C1 segment of cervical spinal cord (tissue), 14 donors: ENCODE measurements at regions not wholly inside any gene's neighbourhood (a gene's known extent, or its start where the extent isn't known, plus 50 kb on each side); places are given as distances from the start of the nearest gene placed in this dataset.
"Not testable (repeated sequence)": the region's sequence is repeated elsewhere in the genome, so short reads cannot be mapped to it uniquely, and the experiment has no call there.

Source experiments
- DNase-seq, 14 donors: peaks; one replicate each; lab custom pipeline; 2025; lab: John Stamatoyannopoulos, UW

GRCh38 chr14:101322223-101322622, 239.1 kb upstream of the DIO3 start:
- DNase-seq = no peak

DNA sequence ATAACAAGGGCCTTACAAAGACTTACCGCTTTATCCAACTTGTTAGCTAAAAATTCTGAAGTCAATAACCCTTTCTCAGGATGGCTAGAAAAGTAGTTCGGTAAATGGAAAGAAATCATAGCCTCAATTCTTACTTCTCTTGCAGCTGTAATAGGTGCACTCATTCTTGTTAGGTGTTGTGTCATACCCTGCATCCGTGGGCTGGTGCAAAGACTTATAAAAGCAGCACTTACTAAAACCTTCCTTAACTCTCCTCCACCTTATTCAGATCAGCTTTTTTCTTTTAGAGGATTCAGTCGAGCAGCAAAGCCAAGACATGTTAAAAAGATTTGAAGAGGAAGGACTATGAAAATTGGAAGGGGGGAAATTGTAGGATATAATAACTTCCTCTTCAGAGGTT, 238.2 kb upstream of the DIO3 start:
- no peak for DNase-seq

- not testable (repeated sequence) for DNase-seq
These were observed 237.6 kb upstream of the DIO3 start for GRCh38 chr14:101323614-101324235.

DNA sequence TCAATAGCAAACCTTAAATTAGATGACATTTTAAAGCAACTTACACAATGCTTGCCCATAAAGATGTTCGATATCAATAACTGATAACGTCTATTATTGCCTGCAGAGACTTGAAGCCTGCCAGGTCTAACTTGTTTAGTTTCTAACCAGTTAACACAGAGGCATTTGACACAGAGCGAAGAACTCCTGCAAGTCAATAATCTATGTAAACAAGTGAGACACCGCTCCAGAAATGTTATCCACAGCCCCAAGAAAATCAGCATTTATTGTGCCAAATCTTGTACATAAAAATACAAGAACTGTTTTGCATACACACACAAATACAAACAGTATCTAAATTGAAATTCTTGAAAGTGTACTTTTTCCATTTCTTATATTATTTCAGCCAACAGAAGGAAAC, 236.0 kb upstream of the DIO3 start:
- no peak for DNase-seq

DNA sequence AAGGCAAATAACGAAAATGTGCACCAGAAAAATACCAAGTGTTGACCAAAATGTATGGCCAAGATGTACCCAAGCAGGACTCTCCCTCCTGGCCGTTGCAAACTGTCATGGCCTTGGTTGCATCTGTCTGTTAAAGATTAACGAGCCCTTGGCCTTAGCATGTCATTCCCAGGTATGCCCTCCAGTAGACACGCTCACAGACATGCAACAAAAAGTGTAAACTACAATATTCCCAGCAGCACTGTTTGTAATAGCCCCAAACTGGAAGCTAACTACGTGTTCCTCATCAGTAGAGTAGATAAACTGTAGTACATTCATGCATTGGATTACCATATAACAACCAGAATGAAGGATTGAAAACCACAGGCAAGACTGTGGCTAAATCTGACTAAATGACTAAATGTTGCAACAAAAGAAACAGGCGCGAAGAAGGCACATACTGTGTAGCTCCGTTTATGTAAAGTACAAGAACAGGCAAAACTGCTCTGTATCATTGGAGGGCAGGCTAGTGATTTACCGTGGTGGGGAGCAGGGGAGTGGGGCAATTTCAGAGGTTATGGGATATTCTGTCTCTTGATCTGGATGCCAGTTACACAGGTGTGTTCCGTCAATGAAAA, 232.8 kb upstream of the DIO3 start:
- no peak for DNase-seq

GRCh38 chr14:101330416-101331140, 230.7 kb upstream of the DIO3 start:
- no peak for DNase-seq

DNA sequence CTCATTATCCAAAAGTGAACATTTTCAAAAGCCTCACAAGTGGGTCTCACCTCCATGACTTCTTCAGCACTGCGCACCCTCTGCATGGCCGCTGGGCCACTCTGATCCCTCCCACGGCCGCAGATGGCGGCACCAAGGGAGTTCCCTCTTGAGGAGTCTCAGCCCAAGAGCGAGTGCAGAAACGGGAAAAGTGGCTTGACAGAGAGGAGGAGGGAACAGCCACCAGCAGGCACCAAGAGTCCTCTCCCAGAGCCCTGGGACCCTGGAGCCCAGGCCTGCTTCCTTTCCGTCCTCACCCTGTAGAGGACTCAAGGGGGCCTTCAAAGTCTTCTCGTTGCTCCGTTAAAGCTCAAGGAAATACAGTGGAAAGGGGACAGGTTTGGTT, 230.2 kb upstream of the DIO3 start:
- no peak for DNase-seq

DNA sequence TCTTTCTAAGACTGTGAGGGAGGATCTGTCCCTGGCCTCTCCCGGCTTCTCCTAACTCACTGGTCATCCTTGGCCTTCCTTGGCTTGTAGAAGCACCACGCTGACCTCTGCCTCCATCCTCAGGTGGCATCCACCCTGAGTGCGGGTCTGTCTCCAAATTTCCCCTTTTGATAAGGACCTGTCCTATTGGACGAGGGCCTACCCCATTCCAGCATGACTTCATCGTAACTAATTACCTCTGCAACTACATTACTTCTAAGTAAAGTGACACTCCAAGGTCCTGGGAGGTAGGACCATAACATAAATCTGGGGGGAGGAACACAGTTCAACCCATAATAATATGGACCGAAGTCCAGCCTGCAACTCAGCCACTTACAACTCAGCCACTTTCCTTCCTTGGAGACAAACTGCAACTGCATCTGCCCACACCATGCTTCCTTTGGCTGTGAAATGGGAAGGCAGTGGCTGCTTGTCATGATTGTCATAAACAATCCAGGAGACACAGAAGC, 229.6 kb upstream of the DIO3 start:
- no peak for DNase-seq

GRCh38 chr14:101332281-101332680, 229.0 kb upstream of the DIO3 start:
- no peak for DNase-seq

GRCh38 chr14:101333335-101334280, 227.7 kb upstream of the DIO3 start:
- DNase-seq = peak in 1 of 14 donors; percentile 59

DNA sequence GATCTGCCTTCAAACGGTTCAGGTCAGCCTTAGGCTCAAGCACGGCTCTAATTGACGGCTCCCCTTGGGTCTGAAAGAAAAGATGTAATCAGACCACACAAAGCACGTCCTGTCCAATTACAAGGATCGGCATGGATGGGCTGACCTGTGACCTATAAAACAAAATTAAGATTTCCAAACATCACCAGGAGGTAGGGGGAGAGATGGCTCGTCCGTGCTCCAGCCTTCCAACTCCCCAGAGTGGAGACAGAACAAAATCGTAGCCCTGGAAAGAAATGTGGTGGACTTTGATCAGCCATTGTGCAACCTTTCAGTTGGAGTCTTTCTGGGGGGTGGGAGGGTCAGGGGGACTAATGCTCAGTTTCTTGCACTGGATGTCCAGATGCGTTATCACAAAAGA, 226.6 kb upstream of the DIO3 start:
- no peak for DNase-seq

- no peak for DNase-seq
These were observed 226.1 kb upstream of the DIO3 start for GRCh38 chr14:101335061-101335661.

DNA sequence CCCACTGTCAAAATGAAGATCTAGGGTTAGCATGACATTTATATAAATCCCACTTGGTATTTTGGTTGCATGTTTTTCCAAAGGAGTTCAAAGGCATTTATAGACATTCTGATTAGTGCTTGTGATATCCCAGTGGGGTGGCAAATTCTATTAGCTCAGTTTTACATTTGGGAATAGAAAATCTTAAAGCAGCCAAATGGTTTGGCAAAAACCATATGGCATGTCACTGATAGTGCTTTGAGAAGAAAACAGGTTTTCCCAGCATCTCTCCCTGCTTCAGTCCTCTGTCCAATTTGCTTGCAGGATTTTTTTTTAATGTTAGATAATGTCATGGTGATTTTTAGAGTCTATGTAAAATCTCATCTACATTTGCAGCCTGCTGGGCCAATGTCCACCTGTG, 225.1 kb upstream of the DIO3 start:
- DNase-seq = peak in 1 of 14 donors; percentile 74

DNA sequence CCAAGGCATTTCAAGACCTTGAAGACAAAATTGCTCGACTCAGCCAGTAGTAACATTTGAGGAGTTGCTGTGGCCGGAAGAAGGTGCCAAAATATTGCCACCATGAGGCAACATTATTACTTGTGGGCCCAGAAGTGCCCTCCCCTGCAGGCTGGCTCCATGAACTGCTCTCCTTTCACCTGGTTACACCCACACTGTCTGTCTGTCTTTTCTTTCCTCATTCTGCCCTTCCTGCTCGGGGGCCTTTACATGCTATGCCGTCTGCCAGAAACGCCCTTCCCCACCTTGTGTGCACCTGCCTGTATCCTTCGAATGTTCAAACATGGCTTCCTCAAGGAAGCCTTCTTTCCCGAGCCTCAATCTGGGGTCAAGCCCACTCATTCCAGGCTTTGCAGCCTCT, 224.2 kb upstream of the DIO3 start:
- DNase-seq = no peak

DNA sequence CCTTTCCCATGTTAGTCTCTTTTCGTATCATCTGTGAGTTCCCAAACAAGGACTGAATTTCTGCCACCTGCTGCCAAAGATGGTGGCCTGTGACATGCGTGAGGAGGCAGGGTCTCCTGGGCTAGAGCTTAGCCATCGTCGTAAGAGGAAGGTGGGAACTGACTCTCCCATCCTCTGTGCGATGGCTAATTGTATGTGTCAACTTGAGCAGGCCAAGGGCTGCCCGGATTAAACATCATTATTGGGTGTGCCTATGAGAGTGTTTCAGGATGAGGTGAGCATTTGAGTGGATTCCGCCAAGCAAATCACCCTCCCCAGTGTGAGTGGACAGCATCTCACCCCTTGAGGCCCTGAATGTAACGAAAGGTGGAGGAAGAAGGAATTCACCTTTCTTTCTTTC, 220.7 kb upstream of the DIO3 start:
- DNase-seq = no peak

DNA sequence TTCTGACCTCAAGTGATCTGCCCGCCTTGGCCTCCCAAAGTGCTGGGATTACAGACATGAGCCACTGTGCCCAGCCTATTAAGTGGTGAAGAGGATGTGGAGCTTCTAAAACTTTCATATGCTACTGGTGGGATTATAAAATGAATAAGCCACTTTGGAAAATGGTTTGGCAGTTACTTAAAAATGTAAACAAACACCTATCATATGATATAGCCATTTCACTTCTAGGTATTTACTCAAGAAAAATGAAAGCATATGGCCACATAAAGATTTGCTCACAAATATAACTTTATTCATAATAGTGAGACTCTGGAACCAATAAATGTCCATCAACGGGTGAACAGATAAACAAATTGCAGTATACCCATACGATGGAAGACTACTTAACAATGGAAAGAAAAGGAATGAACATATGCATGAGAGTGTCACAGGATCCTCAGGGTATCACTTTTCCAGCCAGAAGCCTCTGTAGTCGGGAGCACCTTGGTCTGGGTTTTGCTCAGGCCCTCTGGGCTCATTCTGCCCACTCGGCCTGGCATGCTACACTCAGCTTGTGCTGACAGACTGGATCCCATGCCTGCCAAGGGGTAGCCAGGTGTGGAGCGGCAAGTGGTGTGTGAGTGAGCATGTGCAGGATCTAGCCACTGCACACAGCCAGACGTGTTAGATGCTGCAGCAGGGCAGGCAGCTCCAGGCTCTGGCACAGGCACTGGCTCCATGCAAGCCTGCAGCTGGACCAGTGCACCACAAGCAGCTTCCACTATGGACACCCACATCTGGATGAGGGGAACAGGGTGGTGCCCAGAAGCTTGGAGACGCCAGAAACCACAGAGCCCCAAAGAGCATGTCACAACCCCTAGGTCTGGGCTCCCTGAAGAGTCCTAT, 213.2 kb upstream of the DIO3 start:
- no peak for DNase-seq

DNA sequence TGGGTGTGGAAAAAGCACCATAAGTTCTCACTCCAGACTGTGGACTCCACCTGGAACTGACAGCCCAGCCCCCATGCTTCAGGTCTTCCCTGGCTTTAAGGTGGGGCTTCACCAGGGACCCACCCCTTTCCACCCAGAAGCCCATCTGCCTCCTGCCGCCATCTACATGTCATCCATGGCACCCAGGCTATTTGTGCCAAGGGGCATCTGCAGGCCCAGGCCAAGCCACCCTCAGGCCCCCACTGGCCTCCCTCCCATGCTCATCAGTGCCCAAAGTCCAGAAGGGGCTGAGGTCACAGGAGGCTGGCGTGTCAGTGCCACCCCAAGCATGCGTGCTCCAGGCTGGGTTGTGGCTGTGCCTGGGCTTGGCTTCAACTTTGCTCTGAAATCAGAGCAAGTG, 212.2 kb upstream of the DIO3 start:
- DNase-seq = no peak

DNA sequence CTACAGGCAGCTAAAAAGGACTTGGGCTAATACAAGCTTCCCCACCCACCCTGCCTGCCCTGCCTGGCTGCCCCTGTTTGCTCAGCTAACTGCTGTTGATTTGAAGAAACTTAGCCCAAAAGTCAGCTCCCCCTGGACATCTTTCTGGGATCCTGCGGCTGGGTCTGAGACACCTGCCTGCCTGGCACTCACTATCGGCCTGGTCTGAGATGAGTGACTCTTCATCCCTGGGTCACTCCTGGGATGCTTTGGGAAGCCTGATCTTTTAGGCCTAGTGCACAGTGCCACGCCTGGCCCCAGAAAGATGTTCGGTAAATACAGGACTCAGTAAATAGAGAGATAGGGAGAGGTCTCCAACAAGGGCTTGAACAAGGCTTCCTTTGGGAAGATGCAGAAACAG, 211.3 kb upstream of the DIO3 start:
- no peak for DNase-seq

DNA sequence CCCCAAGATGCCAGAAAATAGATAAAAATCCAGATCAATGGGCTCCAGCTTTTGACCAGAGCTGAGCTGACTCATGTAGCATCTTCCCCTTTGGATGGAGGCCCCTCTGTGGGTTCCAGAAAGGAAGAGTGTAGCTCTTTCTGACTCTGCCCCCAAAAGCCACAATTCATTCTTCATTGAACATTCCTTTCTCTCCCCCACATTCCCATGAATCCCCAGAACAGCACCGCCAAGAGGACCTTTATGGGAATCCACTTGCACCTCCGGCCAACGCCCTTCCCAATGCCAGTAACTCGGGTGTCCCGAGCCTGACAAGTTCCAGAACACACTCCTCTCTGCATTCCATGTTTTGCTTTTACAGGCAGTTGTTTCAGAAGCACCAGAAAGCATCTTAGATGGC, 210.6 kb upstream of the DIO3 start:
- DNase-seq = no peak

GRCh38 chr14:101351146-101351545, 210.1 kb upstream of the DIO3 start:
- DNase-seq = no peak
